ENCODE measurements at regions not wholly inside any gene's neighbourhood (a gene's known extent, or its start where the extent isn't known, plus 50 kb on each side); places are given as distances from the start of the nearest gene placed in this dataset.

- Histone ChIP-seq H3K9me1 (ENCODE audit: insufficient read depth, low read length) (no peaks in the 10 kb centered on the region), H3K23ac (ENCODE audit: low read depth, low read length) (no peak overlapping the region), H4K91ac (ENCODE audit: insufficient read depth, low read depth, low read length) (no peak overlapping the region), H3K18ac (ENCODE audit: low read depth, low read length) (no peak overlapping the region), H3K36me3 (ENCODE audit: control insufficient read depth, insufficient read depth, low read length) (no peaks in the 10 kb centered on the region), H2BK20ac (ENCODE audit: low read depth, low read length) (no peak overlapping the region), H2BK15ac (ENCODE audit: low read depth, low read length) (no peak overlapping the region), H3K27ac (ENCODE audit: insufficient read depth, low read length) (no peak overlapping the region), H3K4me2 (ENCODE audit: low read depth, low read length) (no peak overlapping the region), H2AK5ac (ENCODE audit: low read depth, low read length) (no peak overlapping the region), H3K56ac (ENCODE audit: extremely low read depth, insufficient read depth, low read length) (no peak overlapping the region), H3K27me3 (ENCODE audit: control insufficient read depth, insufficient read depth, low read length) (no peaks in the 10 kb centered on the region), H3K79me1 (ENCODE audit: low read depth in 1 of 2, low read length in 2 of 2) (no peaks in the 10 kb centered on the region), H3K14ac (replicated peaks; ENCODE audit: low read depth, low read length) (no peak overlapping the region), H3K4me1 (ENCODE audit: control insufficient read depth, insufficient read depth, low read length) (no peaks in the 10 kb centered on the region), H4K8ac (ENCODE audit: low read depth in 2 of 2, low read length in 2 of 2) (no peak overlapping the region), H3K4ac (ENCODE audit: low read depth, low read length) (no peak overlapping the region), H4K5ac (ENCODE audit: low read depth, low read length) (no peak overlapping the region), H2BK5ac (ENCODE audit: low read depth, low read length, poor library complexity, severe bottlenecking) (no peak overlapping the region), H2BK120ac (ENCODE audit: low read depth, low read length) (no peak overlapping the region), H3K9ac (ENCODE audit: low read depth, low read length) (no peak overlapping the region), H4K20me1 (ENCODE audit: insufficient read depth, low read length) (no peaks in the 10 kb centered on the region), H3K9me3 (ENCODE audit: control insufficient read depth, insufficient read depth, low read length) (peaks cover 3% of the 10 kb centered on the region; the same call in 1 of the 2 replicates), H3K4me3 (ENCODE audit: insufficient read depth, low read depth, low read length) (no peak overlapping the region), H2AK9ac (replicated peaks; ENCODE audit: low read depth, low read length, poor library complexity) (no peak overlapping the region), H2AFZ (replicated peaks; ENCODE audit: low read length, poor library complexity) (no peak overlapping the region)
- intact Hi-C loops (cut with micrococcal nuclease), result no loop called here
- no peak for DNase-seq
- ChIA-PET CTCF (no interaction called here), POLR2A (ENCODE audit: unreplicated experiment) (no interaction called here)
- WGBS, 2 experiments (ENCODE audit: extremely low coverage in 2 of 2, insufficient read length in 1 of 2), result no CpG with 5 or more reads among the region's 1 CpG
- TF ChIP-seq, protein P1, sequence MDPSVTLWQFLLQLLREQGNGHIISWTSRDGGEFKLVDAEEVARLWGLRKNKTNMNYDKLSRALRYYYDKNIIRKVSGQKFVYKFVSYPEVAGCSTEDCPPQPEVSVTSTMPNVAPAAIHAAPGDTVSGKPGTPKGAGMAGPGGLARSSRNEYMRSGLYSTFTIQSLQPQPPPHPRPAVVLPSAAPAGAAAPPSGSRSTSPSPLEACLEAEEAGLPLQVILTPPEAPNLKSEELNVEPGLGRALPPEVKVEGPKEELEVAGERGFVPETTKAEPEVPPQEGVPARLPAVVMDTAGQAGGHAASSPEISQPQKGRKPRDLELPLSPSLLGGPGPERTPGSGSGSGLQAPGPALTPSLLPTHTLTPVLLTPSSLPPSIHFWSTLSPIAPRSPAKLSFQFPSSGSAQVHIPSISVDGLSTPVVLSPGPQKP (IDR thresholded peaks at IDR 0.05; ENCODE audit: borderline replicate concordance, low read depth, low read length), result no peak
- TF ChIP-seq RAD21 (IDR thresholded peaks at IDR 0.05; ENCODE audit: low read length), result no peak
- no peak for TF ChIP-seq BHLHE40 (IDR thresholded peaks at IDR 0.05; ENCODE audit: low read depth, low read length)
- no peak for TF ChIP-seq FOS (IDR thresholded peaks at IDR 0.05; ENCODE audit: low read depth, low read length)
- no peak for TF ChIP-seq SMC3 (IDR thresholded peaks at IDR 0.05; ENCODE audit: low read depth, low read length)
- TF ChIP-seq POLR2A (IDR thresholded peaks at IDR 0.05; ENCODE audit: low read depth, low read length), result no peak
- no peak for TF ChIP-seq USF2 (IDR thresholded peaks at IDR 0.05; ENCODE audit: low read depth, low read length)
- no peak for TF ChIP-seq MXI1 (IDR thresholded peaks at IDR 0.05; ENCODE audit: borderline replicate concordance, low read depth, low read length)
- no peak for ATAC-seq (ENCODE audit: low read depth)
- BruUV-seq (replicated peaks), result no TSS peak
- dilution Hi-C loops (cut with HindIII; ENCODE audit: low sequenced_read_pairs, unreplicated experiment), result no loop called here
- in situ Hi-C loops (cut with MboI; ENCODE audit: low sequenced_read_pairs), result no loop called here
Measured at GRCh38 chr3:135667061-135667460, 298.5 kb upstream of the PPP2R3A start.
